Ishikawa (cell line): ENCODE measurements at regions not wholly inside any gene's neighbourhood (a gene's known extent, or its start where the extent isn't known, plus 50 kb on each side); places are given as distances from the start of the nearest gene placed in this dataset.

Experiments
- CEBPB ChIP-seq: IDR thresholded peaks from 2 replicates; pipeline ENCODE4 v1.6.1; 2012
- CREB1 ChIP-seq: IDR thresholded peaks from 2 replicates; pipeline ENCODE4 v1.6.1; 2012; ENCODE audit warnings: low read depth
- EGR1 ChIP-seq: IDR thresholded peaks from 2 replicates; pipeline ENCODE4 v1.6.1; 2012
- EP300 ChIP-seq: IDR thresholded peaks from 2 replicates; pipeline ENCODE4 v1.6.1; 2012; ENCODE audit warnings: borderline replicate concordance
- FOXM1 ChIP-seq: IDR thresholded peaks from 2 replicates; pipeline ENCODE4 v1.6.1; 2012; ENCODE audit warnings: low read depth, borderline replicate concordance
- MAX ChIP-seq: IDR thresholded peaks from 2 replicates; pipeline ENCODE4 v1.6.1; 2012
- NFIC ChIP-seq: IDR thresholded peaks from 2 replicates; pipeline ENCODE4 v1.6.1; 2012
- RAD21 ChIP-seq: IDR thresholded peaks from 2 replicates; pipeline ENCODE4 v1.6.1; 2012; ENCODE audit warnings: low read depth
- REST ChIP-seq: IDR thresholded peaks from 2 replicates; pipeline ENCODE4 v1.6.1; 2012; ENCODE audit warnings: low read depth, mild to moderate bottlenecking
- TAF1 ChIP-seq: IDR thresholded peaks from 2 replicates; pipeline ENCODE4 v1.6.1; 2012; ENCODE audit warnings: low read depth, mild to moderate bottlenecking
- TCF12 ChIP-seq: IDR thresholded peaks from 2 replicates; pipeline ENCODE4 v1.6.1; 2012; ENCODE audit warnings: low read depth
- TEAD4 ChIP-seq: IDR thresholded peaks from 2 replicates; pipeline ENCODE4 v1.6.1; 2012
- YY1 ChIP-seq: IDR thresholded peaks from 2 replicates; pipeline ENCODE4 v1.6.1; 2012; ENCODE audit warnings: low read depth
- ZBTB7A ChIP-seq: IDR thresholded peaks from 2 replicates; pipeline ENCODE4 v1.6.1; 2012; ENCODE audit warnings: low read depth
- TF ChIP-seq, protein P1 (sequence below): IDR thresholded peaks from 2 replicates; pipeline ENCODE4 v1.6.1; 2012

- TF ChIP-seq ZBTB7A = no peak
- no peak for TF ChIP-seq NFIC
- TF ChIP-seq, protein P1, sequence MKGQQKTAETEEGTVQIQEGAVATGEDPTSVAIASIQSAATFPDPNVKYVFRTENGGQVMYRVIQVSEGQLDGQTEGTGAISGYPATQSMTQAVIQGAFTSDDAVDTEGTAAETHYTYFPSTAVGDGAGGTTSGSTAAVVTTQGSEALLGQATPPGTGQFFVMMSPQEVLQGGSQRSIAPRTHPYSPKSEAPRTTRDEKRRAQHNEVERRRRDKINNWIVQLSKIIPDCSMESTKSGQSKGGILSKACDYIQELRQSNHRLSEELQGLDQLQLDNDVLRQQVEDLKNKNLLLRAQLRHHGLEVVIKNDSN = no peak
- no peak for TF ChIP-seq TAF1
- no peak for TF ChIP-seq MAX
- no peak for TF ChIP-seq YY1
- no peak for TF ChIP-seq TCF12
- no peak for TF ChIP-seq CREB1
- TF ChIP-seq TEAD4 = no peak
- TF ChIP-seq RAD21 = no peak
- no peak for TF ChIP-seq EP300
- no peak for TF ChIP-seq CEBPB
- TF ChIP-seq EGR1 = no peak
- no peak for TF ChIP-seq FOXM1
- TF ChIP-seq REST = no peak
Observed at GRCh38 chr2:219848882-219849281, 221.5 kb downstream of the SLC4A3 start.

DNA sequence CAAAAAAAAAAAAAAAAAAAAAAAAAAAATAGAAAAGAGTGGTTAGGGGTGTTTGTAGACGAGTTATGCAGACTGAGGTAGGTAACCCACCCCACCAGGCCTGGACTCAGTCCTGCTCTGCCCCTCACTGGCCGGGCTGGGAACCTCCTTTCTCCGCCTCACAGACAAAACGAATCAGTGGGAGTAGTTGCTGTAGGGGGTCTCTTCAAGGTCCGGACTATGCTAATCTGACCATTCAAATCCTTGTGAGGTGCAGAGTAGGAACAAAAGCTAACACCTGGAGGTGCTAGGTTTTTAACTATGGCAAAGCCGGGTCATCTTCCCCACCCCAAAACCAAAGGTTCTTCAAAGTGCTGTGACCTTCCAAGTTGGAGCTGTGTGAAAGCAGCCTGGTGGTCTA is 223.7 kb downstream of the SLC4A3 start:
- no peak for TF ChIP-seq REST
- TF ChIP-seq CREB1 = no peak
- TF ChIP-seq YY1 = no peak
- TF ChIP-seq TAF1 = no peak
- TF ChIP-seq EP300 = no peak
- TF ChIP-seq ZBTB7A = no peak
- no peak for TF ChIP-seq CEBPB
- no peak for TF ChIP-seq TEAD4
- TF ChIP-seq NFIC = no peak
- TF ChIP-seq, protein P1 = no peak
- TF ChIP-seq TCF12 = no peak
- TF ChIP-seq MAX = no peak
- no peak for TF ChIP-seq EGR1
- no peak for TF ChIP-seq FOXM1

- TF ChIP-seq CREB1 = no peak
- TF ChIP-seq REST = no peak
Observed at GRCh38 chr2:219851801-219852481, 224.5 kb downstream of the SLC4A3 start.

- TF ChIP-seq REST (no peak), TEAD4 (no peak), EP300 (no peak), MAX (no peak), RAD21 (no peak), ZBTB7A (no peak), EGR1 (no peak), TAF1 (no peak), TCF12 (no peak), NFIC (no peak), CREB1 (no peak), FOXM1 (no peak), YY1 (no peak), CEBPB (no peak)
- TF ChIP-seq, protein P1 = no peak
Observed at GRCh38 chr2:219852626-219853025, 225.2 kb downstream of the SLC4A3 start.
